MCF 10A (cell line): ENCODE measurements at regions not wholly inside any gene's neighbourhood (a gene's known extent, or its start where the extent isn't known, plus 50 kb on each side); places are given as distances from the start of the nearest gene placed in this dataset.

ENCODE experiments used
- BruUV-seq: library from RNA; stranded (reverse); fragments of 400-500 nt; replicated peaks from 2 replicates; lab custom pipeline; 2021; lab: Mats Ljungman, UMichigan
- CTCF ChIA-PET: fragments of 300-600 bp; sonication (Branson Sonifier 250); formaldehyde crosslinking; extraction: SDS; loops from one replicate; lab custom pipeline; 2021; ENCODE audit warnings: antibody characterized with exemption, inconsistent platforms; lab: Yijun Ruan, JAX
- POLR2A ChIA-PET: fragments of 300-600, 350-650 bp; sonication (Branson Sonifier 250); formaldehyde crosslinking; extraction: SDS; loops from one replicate; lab custom pipeline; 2020; ENCODE audit warnings: antibody characterized with exemption, inconsistent platforms; lab: Yijun Ruan, JAX
- DNase-seq: peaks from one replicate; pipeline ENCODE4 v3.0.0-alpha.2; 2018; ENCODE audit not compliant: unreplicated experiment
- H3K27ac Mint-ChIP-seq: one replicate; pipeline ENCODE4 v1.8.0; 2022; ENCODE audit warnings: mild to moderate bottlenecking, low read depth, mixed read lengths; ENCODE audit not compliant: unreplicated experiment
- H3K27me3 Mint-ChIP-seq: one replicate; pipeline ENCODE4 v1.8.0; 2022; ENCODE audit warnings: mixed read lengths; ENCODE audit not compliant: insufficient read depth, unreplicated experiment
- H3K36me3 Mint-ChIP-seq: one replicate; pipeline ENCODE4 v1.8.0; 2022; ENCODE audit warnings: mild to moderate bottlenecking, moderate library complexity, mixed read lengths; ENCODE audit not compliant: insufficient read depth, unreplicated experiment
- H3K4me1 Mint-ChIP-seq: one replicate; pipeline ENCODE4 v1.8.0; 2022; ENCODE audit warnings: mixed read lengths; ENCODE audit not compliant: insufficient read depth, unreplicated experiment
- H3K4me3 Mint-ChIP-seq: one replicate; pipeline ENCODE4 v1.8.0; 2022; ENCODE audit warnings: mild to moderate bottlenecking, moderate library complexity, mixed read lengths; ENCODE audit not compliant: unreplicated experiment
- H3K9me3 Mint-ChIP-seq: one replicate; pipeline ENCODE4 v1.8.0; 2022; ENCODE audit warnings: mixed read lengths; ENCODE audit not compliant: unreplicated experiment
- CTCF ChIP-seq: fragments of 200-600 bp; IDR thresholded peaks from one replicate; pipeline ENCODE4 v1.8.0; 2022; ENCODE audit warnings: antibody characterized with exemption, mild to moderate bottlenecking; ENCODE audit not compliant: unreplicated experiment
- intact Hi-C: fragments of 100-400 bp; cut with micrococcal nuclease; formaldehyde crosslinking; loops from 2 replicates; pipeline ENCODE4 v1.14.1; 2022

GRCh38 chr4:7128234-7128633 lies 60.4 kb upstream of the GRPEL1 start:
- H3K27me3 Mint-ChIP-seq = no peaks in the 10 kb centered on the region
- no peak for DNase-seq
- H3K4me1 Mint-ChIP-seq = no peaks in the 10 kb centered on the region
- H3K36me3 Mint-ChIP-seq = no peaks in the 10 kb centered on the region
- intact Hi-C loops = no loop called here
- no TSS peak for BruUV-seq
- TF ChIP-seq CTCF = no peak
- POLR2A ChIA-PET = no interaction called here
- no peak overlapping the region for H3K4me3 Mint-ChIP-seq
- CTCF ChIA-PET = interaction anchor here (0.6 kb wide), 1 partner anchor 517 kb away, joined by 3 read pairs; no protein-coding TSS in a partner anchor
- no peak overlapping the region for H3K27ac Mint-ChIP-seq
- no peaks in the 10 kb centered on the region for H3K9me3 Mint-ChIP-seq

- Mint-ChIP-seq H3K27ac (no peak overlapping the region), H3K4me3 (no peak overlapping the region), H3K4me1 (no peaks in the 10 kb centered on the region), H3K36me3 (no peaks in the 10 kb centered on the region), H3K27me3 (no peaks in the 10 kb centered on the region), H3K9me3 (no peaks in the 10 kb centered on the region)
- CTCF ChIA-PET = no interaction called here
- no TSS peak for BruUV-seq
- POLR2A ChIA-PET = no interaction called here
- intact Hi-C loops = no loop called here
- no peak for TF ChIP-seq CTCF
- no peak for DNase-seq
Observed at GRCh38 chr4:7127576-7127975, 59.7 kb upstream of the GRPEL1 start.

GRCh38 chr4:7126981-7127380 lies 59.1 kb upstream of the GRPEL1 start:
- intact Hi-C loops = no loop called here
- no peaks in the 10 kb centered on the region for H3K4me1 Mint-ChIP-seq
- no TSS peak for BruUV-seq
- ChIA-PET POLR2A (no interaction called here), CTCF (no interaction called here)
- no peaks in the 10 kb centered on the region for H3K27me3 Mint-ChIP-seq
- no peak overlapping the region for H3K27ac Mint-ChIP-seq
- TF ChIP-seq CTCF = no peak
- no peak for DNase-seq
- no peak overlapping the region for H3K4me3 Mint-ChIP-seq
- no peaks in the 10 kb centered on the region for H3K9me3 Mint-ChIP-seq
- H3K36me3 Mint-ChIP-seq = no peaks in the 10 kb centered on the region

GRCh38 chr4:7124689-7125442 lies 57.0 kb upstream of the GRPEL1 start:
- ChIA-PET CTCF (interaction anchor here (1.4 kb wide), 1 partner anchor 8 kb away, joined by 4 read pairs; no protein-coding TSS in a partner anchor), POLR2A (interaction anchor here (0.7 to 1.9 kb wide), 2 partner anchors 19 to 23 kb away, joined by 3 read pairs; no protein-coding TSS in a partner anchor)
- H3K27ac Mint-ChIP-seq = no peak overlapping the region
- no TSS peak for BruUV-seq
- no peak for TF ChIP-seq CTCF
- no peaks in the 10 kb centered on the region for H3K9me3 Mint-ChIP-seq
- no peaks in the 10 kb centered on the region for H3K36me3 Mint-ChIP-seq
- no peak overlapping the region for H3K4me3 Mint-ChIP-seq
- intact Hi-C loops = no loop called here
- no peaks in the 10 kb centered on the region for H3K4me1 Mint-ChIP-seq
- DNase-seq = peak; percentile 13
- H3K27me3 Mint-ChIP-seq = no peaks in the 10 kb centered on the region
